ENCODE measurements at regions not wholly inside any gene's neighbourhood (a gene's known extent, or its start where the extent isn't known, plus 50 kb on each side); places are given as distances from the start of the nearest gene placed in this dataset.

DNA sequence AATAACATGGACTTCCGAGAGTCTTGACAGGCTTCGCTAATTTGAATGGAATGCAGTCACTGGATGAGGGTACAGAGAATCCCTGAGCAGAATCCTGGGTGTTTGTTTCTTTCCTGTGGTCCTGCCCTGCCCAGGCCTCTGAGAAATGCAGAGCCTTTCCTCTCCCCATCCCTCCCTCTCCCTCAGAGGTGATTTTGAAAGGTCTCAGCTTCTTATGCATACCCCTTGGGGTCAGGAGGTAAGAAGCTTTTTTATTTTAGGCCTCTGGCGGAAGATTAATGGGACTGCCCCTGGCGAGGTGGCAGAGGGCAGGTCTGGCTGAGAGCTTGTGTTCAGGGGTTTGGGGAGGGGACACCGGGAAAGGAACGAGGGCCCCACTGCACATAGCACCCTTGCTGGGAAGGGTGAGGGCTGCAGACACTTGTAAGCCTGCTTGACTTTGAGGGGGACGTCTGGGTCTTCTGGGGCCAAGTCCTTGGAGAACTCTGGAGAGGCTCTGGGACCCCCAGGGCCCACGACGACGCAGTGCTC lies 116.5 kb upstream of the SLC45A1 start:
- DNase-seq, result no peak
- TF ChIP-seq, protein P1, sequence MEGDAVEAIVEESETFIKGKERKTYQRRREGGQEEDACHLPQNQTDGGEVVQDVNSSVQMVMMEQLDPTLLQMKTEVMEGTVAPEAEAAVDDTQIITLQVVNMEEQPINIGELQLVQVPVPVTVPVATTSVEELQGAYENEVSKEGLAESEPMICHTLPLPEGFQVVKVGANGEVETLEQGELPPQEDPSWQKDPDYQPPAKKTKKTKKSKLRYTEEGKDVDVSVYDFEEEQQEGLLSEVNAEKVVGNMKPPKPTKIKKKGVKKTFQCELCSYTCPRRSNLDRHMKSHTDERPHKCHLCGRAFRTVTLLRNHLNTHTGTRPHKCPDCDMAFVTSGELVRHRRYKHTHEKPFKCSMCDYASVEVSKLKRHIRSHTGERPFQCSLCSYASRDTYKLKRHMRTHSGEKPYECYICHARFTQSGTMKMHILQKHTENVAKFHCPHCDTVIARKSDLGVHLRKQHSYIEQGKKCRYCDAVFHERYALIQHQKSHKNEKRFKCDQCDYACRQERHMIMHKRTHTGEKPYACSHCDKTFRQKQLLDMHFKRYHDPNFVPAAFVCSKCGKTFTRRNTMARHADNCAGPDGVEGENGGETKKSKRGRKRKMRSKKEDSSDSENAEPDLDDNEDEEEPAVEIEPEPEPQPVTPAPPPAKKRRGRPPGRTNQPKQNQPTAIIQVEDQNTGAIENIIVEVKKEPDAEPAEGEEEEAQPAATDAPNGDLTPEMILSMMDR (IDR thresholded peaks at IDR 0.05; ENCODE audit: low read depth, low read length, missing control alignments), result no peak
- in situ Hi-C loops (cut with HindIII; ENCODE audit: low pct_ligation_motif_present, low sequenced_read_pairs), result no loop called here
- Histone ChIP-seq H3K27ac (peak overlapping the region; percentile 84), H3K4me3 (ENCODE audit: low read depth, low read length) (no peak overlapping the region), H3K27me3 (replicated peaks) (no peaks in the 10 kb centered on the region), H3K36me3 (replicated peaks) (no peaks in the 10 kb centered on the region)

DNA sequence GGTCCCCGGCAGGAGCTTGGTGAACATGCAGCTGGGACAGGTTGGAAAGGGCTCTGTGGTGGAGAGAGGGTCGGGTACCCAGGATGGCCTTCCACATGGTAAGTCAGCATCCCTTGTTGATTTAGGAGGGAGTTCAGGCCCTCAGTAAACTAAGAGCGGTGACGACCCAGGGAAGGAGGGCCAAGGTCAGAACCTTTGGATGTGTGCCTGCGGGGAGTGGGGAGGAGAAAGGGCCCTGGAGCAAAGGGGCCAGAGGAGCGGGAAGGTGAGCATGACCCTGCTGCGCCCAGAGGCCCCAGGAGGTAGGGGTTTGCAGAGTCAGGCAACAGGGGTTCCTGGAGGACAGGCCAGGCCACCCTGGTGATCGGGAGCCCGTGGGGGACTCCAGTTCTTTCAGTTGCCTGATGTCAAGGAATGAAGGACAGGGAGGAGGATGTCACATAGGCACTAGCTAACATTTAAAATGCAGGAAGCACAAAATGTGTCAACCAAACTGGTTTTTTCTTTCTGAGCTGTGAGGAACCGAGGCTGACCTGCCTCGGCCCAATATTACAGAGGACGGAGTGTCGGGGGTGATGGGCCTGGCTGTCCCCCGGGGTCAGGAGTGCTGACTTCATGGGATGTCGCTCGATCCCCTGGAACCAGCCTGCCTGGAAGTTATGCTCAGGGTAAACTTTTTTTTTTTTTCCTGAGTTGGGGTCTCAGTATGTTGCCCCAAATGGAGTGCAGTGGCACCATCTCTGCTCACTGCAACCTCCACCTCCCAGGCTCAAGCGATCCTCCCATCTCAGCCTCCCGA lies 117.4 kb upstream of the SLC45A1 start:
- Histone ChIP-seq H3K27ac (no peak overlapping the region), H3K4me3 (ENCODE audit: low read depth, low read length) (no peak overlapping the region), H3K27me3 (replicated peaks) (no peaks in the 10 kb centered on the region), H3K36me3 (replicated peaks) (no peaks in the 10 kb centered on the region)
- in situ Hi-C loops (cut with HindIII; ENCODE audit: low pct_ligation_motif_present, low sequenced_read_pairs), result no loop called here
- DNase-seq, result no peak
- TF ChIP-seq, protein P1 (IDR thresholded peaks at IDR 0.05; ENCODE audit: low read depth, low read length, missing control alignments), result no peak

DNA sequence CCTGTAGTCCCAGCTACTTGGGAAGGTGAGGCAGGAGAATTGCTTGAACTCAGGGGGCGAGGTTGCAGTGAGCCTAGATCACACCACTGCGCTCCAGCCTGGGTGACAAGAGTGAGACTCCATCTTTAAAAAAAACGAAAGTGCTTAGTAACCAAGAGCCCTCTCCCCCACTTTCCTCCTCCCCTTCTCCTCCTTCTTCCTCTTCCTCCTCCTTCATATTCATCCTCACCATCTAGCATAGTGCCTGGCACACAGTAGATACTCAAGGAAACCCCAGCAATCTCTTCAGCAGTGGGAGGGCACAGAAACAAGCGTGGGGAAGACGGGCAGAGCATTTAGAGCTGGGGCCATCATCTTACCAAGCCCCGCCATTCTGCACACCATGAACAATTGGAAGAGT lies 119.4 kb upstream of the SLC45A1 start:
- H3K4me3 ChIP-seq (ENCODE audit: low read depth, low read length), result no peak overlapping the region
- H3K27me3 ChIP-seq (replicated peaks), result no peaks in the 10 kb centered on the region
- in situ Hi-C loops (cut with HindIII; ENCODE audit: low pct_ligation_motif_present, low sequenced_read_pairs), result no loop called here
- TF ChIP-seq, protein P1 (IDR thresholded peaks at IDR 0.05; ENCODE audit: low read depth, low read length, missing control alignments), result no peak
- H3K27ac ChIP-seq, result peak overlapping the region; percentile 68
- H3K36me3 ChIP-seq (replicated peaks), result no peaks in the 10 kb centered on the region
- DNase-seq, result no peak

DNA sequence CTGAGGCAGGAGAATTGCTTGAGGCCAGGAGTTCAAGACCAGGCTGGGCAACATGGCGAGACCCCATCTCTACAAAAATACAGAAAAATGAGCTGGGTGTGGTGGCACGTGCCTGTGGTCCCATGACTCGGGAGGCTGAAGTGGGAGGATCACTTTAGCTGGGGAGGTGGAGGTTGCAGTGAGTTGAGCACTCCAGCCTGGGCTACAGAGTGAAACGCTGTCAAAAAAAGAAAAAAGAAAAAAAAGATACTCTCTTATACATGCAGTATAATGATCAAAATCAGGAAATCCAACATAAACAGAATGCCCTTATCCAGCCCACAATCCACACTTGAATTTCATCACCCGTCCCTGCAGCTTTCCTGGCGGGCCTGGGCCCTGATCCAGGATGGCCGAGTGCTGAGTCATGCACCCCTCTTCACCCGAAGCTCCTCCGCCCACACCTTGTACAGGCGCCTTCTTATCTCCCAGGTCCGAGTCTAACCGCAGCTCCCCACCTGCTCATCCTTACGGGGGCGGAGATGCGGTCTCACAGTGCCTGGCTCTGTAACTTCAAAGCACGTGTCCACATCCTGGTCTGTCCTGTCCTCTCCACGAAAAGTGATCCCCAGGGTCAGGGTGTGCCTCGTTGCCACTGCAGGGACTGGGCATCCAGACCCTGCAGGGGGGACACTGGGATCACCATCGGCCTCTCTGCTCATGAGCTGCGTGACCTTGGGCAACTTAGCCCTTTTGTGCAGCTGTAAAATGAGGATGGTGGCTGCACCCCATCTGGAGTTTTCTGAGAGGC lies 120.2 kb upstream of the SLC45A1 start:
- Histone ChIP-seq H3K4me3 (ENCODE audit: low read depth, low read length) (no peak overlapping the region), H3K27me3 (replicated peaks) (no peaks in the 10 kb centered on the region), H3K36me3 (replicated peaks) (no peaks in the 10 kb centered on the region), H3K27ac (peak overlapping the region; percentile 68)
- in situ Hi-C loops (cut with HindIII; ENCODE audit: low pct_ligation_motif_present, low sequenced_read_pairs), result no loop called here
- DNase-seq, result peak; percentile 92
- TF ChIP-seq, protein P1 (IDR thresholded peaks at IDR 0.05; ENCODE audit: low read depth, low read length, missing control alignments), result no peak

DNA sequence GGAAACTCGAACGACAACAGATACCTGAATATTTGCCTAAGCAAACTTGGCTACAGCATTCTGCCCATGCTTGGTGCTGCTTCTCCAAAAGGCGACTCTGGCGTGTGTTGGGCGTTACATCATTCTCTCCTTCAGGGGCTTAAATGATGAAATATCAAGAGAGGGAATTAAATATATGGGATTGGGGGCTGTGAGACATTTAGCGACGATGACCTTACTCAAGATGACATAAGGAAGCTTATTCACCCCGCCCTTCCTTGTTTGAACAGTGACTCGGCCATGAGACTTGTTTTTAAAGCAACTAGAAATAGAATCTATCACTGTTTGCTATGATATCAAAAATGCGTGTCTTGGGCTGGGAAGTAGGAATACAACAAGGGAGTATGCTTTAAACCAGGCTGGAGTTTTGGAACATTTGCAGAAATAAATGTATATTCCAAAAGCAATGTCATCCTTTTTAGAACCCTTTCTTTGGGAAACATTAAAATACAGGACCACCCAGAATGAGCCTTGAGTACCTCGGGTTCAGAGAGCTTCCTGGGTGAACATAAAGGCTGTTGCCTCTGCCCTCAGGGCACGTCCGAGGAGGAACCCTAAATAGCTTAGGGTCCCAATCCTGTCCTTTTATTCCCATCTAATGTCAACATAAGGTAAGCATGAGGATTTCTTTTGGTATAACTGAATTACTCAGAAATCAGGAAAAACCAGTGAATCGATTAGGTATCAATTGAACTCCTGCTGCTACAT lies 123.3 kb upstream of the SLC45A1 start:
- in situ Hi-C loops (cut with HindIII; ENCODE audit: low pct_ligation_motif_present, low sequenced_read_pairs), result no loop called here
- DNase-seq, result peak; percentile 78
- no peak overlapping the region for H3K4me3 ChIP-seq (ENCODE audit: low read depth, low read length)
- no peaks in the 10 kb centered on the region for H3K36me3 ChIP-seq (replicated peaks)
- TF ChIP-seq, protein P1 (IDR thresholded peaks at IDR 0.05; ENCODE audit: low read depth, low read length, missing control alignments), result no peak
- H3K27me3 ChIP-seq (replicated peaks), result no peaks in the 10 kb centered on the region
- peak overlapping the region; percentile 87 for H3K27ac ChIP-seq
